T-helper 2 cell treated with Interferon-gamma antibody and Interleukin-4, amounts not matched to agents 100 ng/mL and 5 ng/mL, for 36 hours (primary cell): ENCODE measurements at regions not wholly inside any gene's neighbourhood (a gene's known extent, or its start where the extent isn't known, plus 50 kb on each side); places are given as distances from the start of the nearest gene placed in this dataset.

Source experiments
- intact Hi-C: fragments of 100-400 bp; cut with micrococcal nuclease; formaldehyde crosslinking; loops from one replicate; pipeline ENCODE4 v1.15.1; 2023

GRCh38 chr14:31994391-31995033, 82.6 kb upstream of the ARHGAP5 start:
- intact Hi-C loops = no loop called here

- intact Hi-C loops = no loop called here
These were observed 73.5 kb upstream of the ARHGAP5 start for GRCh38 chr14:32003585-32003984.

DNA sequence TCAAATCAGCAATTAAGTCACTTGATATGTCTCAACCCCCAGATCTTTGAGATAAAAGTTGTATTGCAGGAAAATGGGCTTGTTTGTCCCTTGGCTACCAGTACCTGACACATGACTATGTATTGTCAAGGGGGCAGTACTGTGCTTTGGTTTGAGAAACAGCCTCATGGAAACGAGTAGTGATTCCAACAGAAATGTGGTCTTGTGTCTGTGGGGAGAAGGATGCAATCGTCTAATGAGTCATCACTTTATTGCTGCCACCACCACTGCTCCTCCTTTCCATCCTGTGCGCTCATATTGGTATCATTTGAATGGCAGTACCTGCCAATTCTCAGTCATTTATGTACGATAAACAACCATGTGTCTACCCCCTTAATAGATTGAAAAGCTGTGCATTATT, 72.8 kb upstream of the ARHGAP5 start:
- intact Hi-C loops = no loop called here

- intact Hi-C loops = no loop called here
These were observed 71.5 kb upstream of the ARHGAP5 start for GRCh38 chr14:32005628-32006027.

DNA sequence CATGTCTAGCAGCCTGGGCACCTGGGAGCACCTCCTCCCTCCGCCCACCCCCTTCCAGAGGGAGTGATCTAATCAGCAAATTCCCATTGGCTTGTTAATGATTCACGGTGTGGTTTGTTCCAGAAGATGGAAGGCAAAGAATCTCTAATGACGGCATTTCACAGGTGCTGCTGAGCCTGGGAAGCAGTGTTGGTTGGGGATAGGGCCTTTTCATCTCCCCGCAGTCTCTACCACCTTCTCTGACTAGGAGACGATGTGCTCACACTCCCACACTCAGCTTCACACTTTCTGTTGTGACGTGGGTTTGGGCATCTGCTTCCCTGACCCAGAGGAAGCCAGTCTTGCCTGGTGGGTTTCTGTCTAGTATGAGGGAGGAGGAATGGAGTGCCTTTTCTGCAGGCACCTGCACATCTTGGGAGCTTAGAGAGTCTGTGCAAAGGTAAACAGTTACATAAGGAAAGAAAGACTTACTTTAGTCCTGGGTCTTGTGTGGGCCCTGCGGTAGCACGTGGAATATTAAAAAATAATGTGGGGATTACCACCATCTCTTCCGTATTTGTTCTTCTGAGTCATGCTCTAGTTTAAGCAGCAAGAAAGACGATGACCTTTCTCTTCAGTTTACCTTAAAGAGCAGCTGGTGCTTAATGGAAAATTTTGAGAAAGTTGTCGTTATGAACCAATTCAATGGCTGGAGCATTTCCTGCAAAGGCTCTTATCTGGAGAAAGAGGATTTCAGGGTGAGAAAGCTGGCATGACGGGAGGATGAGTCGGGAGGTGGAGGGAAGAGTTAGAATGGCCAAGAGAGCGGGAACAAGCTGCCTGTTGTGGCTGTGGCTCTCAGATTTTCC, 70.6 kb upstream of the ARHGAP5 start:
- intact Hi-C loops = no loop called here

GRCh38 chr14:32007755-32008362, 69.2 kb upstream of the ARHGAP5 start:
- intact Hi-C loops = no loop called here

- intact Hi-C loops = no loop called here
These were observed 68.4 kb upstream of the ARHGAP5 start for GRCh38 chr14:32008602-32009193.

DNA sequence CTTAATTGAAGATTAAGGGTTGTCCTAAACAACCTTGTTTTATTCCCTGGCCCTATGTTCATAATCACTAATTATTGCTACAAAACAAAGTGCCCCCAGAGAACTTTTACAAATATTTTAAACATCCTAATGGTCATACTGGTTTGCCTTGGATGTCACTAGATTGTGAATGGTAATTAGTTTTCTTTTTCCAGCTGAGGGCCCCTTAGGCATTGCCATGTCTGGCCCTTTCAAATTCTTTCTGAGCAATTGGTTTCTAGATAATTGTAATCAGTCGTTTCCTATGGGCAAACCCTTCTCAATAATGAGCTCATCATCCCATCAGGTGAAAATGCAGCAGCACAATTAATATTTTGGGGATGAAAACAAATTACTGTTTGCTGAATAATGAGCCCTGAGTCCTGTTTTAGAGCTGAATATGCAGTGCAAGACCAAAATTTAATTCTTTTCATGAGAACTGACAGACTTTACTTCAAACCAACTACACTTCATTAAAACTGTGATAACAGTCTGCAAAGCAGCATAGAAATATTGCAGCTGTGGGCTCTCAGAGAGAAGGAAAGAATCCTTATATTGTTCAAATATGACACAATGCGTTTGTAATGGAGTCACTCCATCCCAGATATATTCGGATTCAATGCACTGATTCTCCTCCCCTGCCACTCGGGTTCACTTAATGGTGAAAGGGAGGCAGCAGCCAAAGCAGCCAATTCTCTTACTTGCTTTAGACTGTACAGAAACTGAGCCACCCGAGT, 67.7 kb upstream of the ARHGAP5 start:
- intact Hi-C loops = no loop called here

GRCh38 chr14:32009976-32010581, 67.0 kb upstream of the ARHGAP5 start:
- intact Hi-C loops = no loop called here

DNA sequence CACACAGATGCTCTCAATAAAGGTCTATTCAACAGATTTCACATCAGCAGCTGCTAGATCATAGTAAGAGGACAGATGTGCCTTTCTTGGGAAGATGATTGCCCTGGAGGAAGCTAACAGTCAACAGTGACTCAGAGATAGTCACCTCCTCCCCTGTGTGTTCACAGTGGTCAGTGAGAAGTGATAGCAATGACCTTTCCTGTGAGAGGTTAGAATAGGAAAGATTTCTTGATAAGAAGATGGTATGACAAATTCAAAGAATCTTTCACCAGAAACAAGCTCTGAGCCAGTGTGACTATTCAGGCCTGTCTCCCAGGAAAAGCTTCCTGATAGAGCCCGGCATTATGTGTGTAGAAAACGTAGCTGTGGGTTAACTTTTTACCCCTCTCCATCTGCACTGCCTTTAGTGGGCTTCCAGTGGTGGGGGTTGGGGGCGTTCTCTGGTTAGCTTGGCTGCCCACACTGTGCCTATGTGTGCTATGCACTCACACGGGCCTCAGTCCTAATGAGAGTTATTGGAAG, 66.4 kb upstream of the ARHGAP5 start:
- intact Hi-C loops = no loop called here

- intact Hi-C loops = no loop called here
These were observed 65.9 kb upstream of the ARHGAP5 start for GRCh38 chr14:32011225-32011624.

- intact Hi-C loops = no loop called here
These were observed 65.0 kb upstream of the ARHGAP5 start for GRCh38 chr14:32012062-32012461.

DNA sequence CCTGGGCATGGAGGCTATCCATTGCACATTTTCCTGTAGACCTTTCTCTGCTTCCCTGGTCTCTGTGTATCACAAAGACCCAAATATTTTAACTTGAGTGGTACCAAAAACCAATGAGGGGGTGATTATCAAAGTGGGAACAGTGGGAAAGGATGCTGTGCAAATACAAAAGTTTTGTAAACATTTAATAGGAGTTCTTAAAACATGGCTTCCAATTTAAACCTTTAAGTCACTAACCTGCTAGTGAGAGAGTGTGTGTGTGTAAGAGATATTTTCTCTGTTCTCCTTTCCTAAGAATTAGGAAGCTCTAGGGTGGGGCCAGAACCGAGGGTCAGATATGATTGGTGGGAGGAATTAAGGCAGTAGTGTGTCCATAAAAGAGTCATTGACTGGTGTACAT, 64.5 kb upstream of the ARHGAP5 start:
- intact Hi-C loops = no loop called here

GRCh38 chr14:32013083-32013482, 64.0 kb upstream of the ARHGAP5 start:
- intact Hi-C loops = no loop called here

DNA sequence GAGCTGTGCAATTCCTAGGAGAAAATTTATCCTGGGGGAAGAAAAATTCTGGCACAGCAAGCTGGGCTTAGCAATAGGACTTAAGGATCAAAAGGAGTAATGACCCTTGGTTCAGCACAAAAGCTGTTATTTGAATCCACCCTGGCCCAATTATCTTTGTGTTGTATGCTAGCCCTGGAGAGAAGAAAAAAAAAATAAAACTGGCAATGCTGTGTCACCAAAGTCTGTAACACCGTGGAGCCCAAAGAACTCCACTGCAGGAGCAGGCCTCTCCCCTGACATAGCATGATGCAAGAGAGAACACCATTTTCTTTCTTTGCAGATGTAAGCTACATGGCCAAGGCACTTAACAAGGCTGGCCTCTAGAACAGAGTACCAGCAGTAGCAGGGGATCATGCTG, 63.0 kb upstream of the ARHGAP5 start:
- intact Hi-C loops = no loop called here

GRCh38 chr14:32014498-32014897, 62.6 kb upstream of the ARHGAP5 start:
- intact Hi-C loops = no loop called here

GRCh38 chr14:32015166-32015565, 61.9 kb upstream of the ARHGAP5 start:
- intact Hi-C loops = no loop called here

DNA sequence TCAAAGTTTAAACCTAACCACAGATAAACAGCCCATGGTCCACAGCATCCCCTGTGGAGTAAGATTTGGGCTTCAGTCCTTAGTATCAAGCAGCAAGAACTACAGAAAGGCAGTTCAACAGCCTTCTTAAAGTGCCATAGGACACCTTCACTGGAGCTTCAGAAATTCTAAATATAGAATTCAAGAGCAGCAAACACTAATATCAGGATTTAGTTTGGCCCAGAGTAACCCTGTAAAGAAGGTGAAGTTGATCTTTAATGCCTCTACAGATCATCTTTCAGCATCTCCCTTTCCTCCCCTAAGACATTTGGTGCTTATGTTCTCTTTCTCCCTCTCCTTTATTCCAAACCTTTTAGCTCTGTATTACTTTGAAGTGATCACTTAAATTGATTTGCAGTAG, 59.5 kb upstream of the ARHGAP5 start:
- intact Hi-C loops = no loop called here

DNA sequence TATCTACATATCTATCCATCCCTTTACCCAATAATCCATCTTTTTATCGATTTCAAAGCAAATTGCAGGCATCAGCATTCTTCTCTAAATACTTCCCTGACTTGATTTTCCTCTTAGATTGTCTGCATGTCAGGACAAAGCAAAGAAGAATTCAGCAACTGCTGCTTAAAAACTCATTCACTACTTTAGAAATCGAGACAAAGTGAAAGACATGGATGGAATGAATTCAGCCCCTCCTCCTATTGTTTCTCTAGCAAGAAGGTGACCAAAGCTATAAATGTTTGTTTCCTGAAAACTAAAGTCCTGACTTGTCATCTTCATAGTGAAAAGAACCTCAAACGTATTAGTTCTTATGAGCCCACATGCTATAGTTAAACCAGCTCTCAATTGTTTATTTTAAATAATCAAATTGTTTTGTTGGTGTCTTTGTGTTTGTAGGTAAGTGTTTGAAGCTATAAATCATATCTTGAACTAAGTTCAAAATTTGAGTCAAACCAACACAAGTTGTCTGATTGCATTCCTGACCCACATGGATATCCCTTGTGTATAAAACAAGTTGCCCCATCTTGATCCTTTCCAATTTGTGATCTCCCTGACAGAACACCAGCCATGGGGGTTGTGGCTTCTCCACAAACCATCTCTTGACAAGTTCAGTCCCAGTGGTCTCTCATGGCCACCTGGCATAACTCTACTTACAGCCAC, 58.6 kb upstream of the ARHGAP5 start:
- intact Hi-C loops = no loop called here

DNA sequence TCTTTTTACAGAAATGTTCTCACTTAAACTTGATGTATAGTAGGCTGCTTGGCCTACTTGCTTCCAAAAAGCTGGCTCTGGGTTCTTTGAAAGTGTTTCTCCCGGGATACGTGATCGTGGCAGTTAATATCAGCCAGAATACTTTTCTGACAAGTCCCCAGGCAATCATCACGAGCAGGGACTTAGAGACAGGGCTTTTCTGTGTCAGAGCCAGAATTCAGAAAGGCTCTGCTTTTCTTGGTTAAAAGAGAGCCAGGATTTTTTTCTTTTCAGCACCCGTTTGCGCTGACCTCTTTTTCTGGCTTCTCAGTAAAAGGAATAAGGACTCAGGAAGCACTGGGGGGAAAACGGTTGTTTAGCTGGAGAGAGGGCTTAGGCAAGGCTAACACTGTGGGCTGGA, 57.8 kb upstream of the ARHGAP5 start:
- intact Hi-C loops = no loop called here
